ENCODE measurements at regions not wholly inside any gene's neighbourhood (a gene's known extent, or its start where the extent isn't known, plus 50 kb on each side); places are given as distances from the start of the nearest gene placed in this dataset.

DNA sequence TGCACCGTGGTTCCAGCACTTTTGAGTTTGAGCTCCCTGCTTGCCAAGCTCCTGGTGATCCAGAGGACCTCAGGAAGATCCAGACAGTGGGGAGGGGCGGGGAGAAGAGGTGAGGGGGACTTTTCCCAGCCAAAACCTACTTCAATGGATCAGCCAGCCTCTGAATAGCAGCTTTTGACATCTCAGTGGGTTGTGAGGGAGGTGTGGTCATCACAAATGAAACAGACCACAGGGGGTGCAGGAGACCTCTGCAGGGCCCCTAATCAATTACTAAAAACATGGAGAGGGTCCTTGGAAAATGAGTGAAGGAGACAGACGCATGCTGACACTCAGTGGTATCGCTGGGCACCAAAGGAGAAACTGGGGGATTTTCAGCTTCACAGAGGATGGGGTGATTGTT, 372.7 kb downstream of the ZNF521 start:
- TF ChIP-seq TAF1 (IDR thresholded peaks at IDR 0.05; ENCODE audit: borderline replicate concordance, insufficient read depth, low read length) (no peak), FOXP2 (optimal IDR thresholded peaks at IDR 0.05; ENCODE audit: borderline replicate concordance, extremely low read depth, extremely low read length, insufficient read depth) (no peak)
